ENCODE measurements at regions not wholly inside any gene's neighbourhood (a gene's known extent, or its start where the extent isn't known, plus 50 kb on each side); places are given as distances from the start of the nearest gene placed in this dataset.
"Not testable (repeated sequence)": the region's sequence is repeated elsewhere in the genome, so short reads cannot be mapped to it uniquely, and the experiment has no call there.

DNA sequence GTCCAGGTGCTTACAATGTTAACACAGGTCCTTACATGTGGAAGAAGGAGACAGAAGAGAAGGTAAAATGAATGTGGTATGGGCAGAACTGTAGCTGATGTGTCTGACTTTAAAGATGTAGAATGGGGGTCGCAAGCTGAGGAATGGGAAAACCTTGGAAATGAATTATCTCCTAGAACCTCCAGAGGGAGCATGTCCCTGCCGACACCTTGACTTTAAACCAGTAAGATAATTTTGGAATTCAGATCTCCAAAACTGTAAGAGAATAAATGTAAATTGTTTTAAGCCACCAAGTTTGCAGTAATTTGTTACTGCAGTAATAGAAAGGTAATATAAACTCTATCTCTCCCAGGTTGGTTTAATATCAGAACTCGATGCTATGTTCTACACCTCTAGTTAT, 80.1 kb upstream of the ALG10 start:
- TF ChIP-seq, protein P1, sequence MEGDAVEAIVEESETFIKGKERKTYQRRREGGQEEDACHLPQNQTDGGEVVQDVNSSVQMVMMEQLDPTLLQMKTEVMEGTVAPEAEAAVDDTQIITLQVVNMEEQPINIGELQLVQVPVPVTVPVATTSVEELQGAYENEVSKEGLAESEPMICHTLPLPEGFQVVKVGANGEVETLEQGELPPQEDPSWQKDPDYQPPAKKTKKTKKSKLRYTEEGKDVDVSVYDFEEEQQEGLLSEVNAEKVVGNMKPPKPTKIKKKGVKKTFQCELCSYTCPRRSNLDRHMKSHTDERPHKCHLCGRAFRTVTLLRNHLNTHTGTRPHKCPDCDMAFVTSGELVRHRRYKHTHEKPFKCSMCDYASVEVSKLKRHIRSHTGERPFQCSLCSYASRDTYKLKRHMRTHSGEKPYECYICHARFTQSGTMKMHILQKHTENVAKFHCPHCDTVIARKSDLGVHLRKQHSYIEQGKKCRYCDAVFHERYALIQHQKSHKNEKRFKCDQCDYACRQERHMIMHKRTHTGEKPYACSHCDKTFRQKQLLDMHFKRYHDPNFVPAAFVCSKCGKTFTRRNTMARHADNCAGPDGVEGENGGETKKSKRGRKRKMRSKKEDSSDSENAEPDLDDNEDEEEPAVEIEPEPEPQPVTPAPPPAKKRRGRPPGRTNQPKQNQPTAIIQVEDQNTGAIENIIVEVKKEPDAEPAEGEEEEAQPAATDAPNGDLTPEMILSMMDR (conservative IDR thresholded peaks at IDR 0.05), result 0 out of 2 replicates have a peak, but pooled peaks have one; percentile 22
- no peak for TF ChIP-seq EZH2 (IDR thresholded peaks at IDR 0.05; ENCODE audit: low read depth)
- Histone ChIP-seq H3K9me3 (ENCODE audit: insufficient read depth, low read depth) (no peaks in the 10 kb centered on the region), H4K20me1 (ENCODE audit: insufficient read depth) (no peaks in the 10 kb centered on the region), H3K4me1 (replicated peaks; ENCODE audit: insufficient read depth) (peaks cover 13% of the 10 kb centered on the region; the same call in 1 of the 2 replicates), H3K27ac (no peak overlapping the region), H3K27me3 (ENCODE audit: insufficient read depth, low read depth) (no peaks in the 10 kb centered on the region), H3K9me2 (ENCODE audit: insufficient read depth) (no peaks in the 10 kb centered on the region), H3K36me3 (ENCODE audit: low read depth) (no peaks in the 10 kb centered on the region), H3F3A (ENCODE audit: insufficient read depth, low read depth) (no peaks in the 10 kb centered on the region), H3K79me2 (ENCODE audit: low read depth) (no peaks in the 10 kb centered on the region), H3K4me2 (no peak overlapping the region), H3K4me3 (no peak overlapping the region), H2AFZ (no peak overlapping the region)
- ChIA-PET CTCF (no interaction called here), POLR2A (ENCODE audit: unreplicated experiment) (no interaction called here)
- intact Hi-C loops (cut with micrococcal nuclease; ENCODE audit: unreplicated experiment), result no loop called here
- no peak for DNase-seq
- no TSS peak for BruUV-seq (replicated peaks)

DNA sequence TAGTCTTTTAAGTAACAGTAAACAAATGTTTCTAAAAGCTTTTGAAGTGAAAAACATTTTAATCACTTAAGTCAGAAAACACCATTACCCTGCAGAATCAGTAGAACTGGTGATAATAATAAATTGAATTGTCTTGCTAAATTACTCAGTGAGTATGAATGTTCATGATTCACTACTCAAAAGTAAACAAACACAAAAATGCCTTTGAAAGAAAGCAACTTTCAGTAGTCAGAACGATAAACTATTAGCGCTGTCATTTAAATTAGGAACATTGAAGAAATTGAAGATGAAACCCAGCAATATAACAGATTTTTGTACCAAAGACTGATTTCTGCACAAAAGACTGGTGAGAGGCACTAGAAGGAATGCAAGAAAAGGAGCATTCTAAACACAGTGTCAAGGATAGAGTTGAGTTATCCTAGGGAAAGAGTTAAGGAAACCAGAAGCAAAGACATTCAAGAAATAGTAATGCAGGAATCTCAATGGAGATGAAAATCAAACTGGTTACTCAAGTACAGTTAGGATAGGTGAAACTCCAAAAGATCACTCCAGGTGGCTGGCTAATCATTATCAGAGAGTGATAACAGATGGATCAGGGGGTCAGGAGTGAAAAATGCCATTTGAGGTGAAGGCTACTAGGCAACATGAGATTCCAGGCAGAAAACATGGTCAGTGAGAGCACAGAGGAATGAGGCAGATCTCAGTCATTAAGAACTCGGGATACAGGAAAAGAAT, 77.4 kb upstream of the ALG10 start:
- H2AFZ ChIP-seq, result 0 out of 2 replicates have a peak overlapping the region, but pooled peaks have one; percentile 11
- H3K9me2 ChIP-seq (ENCODE audit: insufficient read depth), result no peaks in the 10 kb centered on the region
- POLR2A ChIA-PET (ENCODE audit: unreplicated experiment), result no interaction called here
- no peaks in the 10 kb centered on the region for H4K20me1 ChIP-seq (ENCODE audit: insufficient read depth)
- H3K79me2 ChIP-seq (ENCODE audit: low read depth), result no peaks in the 10 kb centered on the region
- H3K4me3 ChIP-seq, result no peak overlapping the region
- DNase-seq, result no peak
- H3K27me3 ChIP-seq (ENCODE audit: insufficient read depth, low read depth), result no peaks in the 10 kb centered on the region
- CTCF ChIA-PET, result no interaction called here
- TF ChIP-seq, protein P1 (conservative IDR thresholded peaks at IDR 0.05), result no peak
- TF ChIP-seq EZH2 (IDR thresholded peaks at IDR 0.05; ENCODE audit: low read depth), result no peak
- BruUV-seq (replicated peaks), result no TSS peak
- no peaks in the 10 kb centered on the region for H3K36me3 ChIP-seq (ENCODE audit: low read depth)
- no peaks in the 10 kb centered on the region for H3F3A ChIP-seq (ENCODE audit: insufficient read depth, low read depth)
- no peak overlapping the region for H3K27ac ChIP-seq
- H3K4me2 ChIP-seq, result no peak overlapping the region
- intact Hi-C loops (cut with micrococcal nuclease; ENCODE audit: unreplicated experiment), result no loop called here
- peaks cover 9% of the 10 kb centered on the region; the same call in 1 of the 2 replicates for H3K9me3 ChIP-seq (ENCODE audit: insufficient read depth, low read depth)
- H3K4me1 ChIP-seq (replicated peaks; ENCODE audit: insufficient read depth), result 0 out of 2 replicates have a peak, but pooled peaks cover 5% of the 10 kb centered on the region

DNA sequence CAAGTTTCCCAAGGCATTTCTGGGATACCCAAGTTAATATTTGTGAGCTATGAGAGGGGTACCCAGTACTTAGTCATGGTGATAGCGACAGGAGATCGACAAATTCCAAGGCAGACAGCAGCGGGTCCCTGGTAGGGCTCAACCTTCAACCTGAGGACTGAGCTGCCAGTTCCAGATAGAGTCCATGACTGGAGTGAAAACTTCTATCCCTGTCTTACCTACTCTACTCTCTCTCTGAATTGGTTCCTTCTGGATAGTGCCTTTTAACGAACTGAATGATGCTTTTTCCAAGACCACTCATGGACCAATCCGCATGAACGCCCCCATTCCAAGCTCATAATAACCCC, 76.9 kb upstream of the ALG10 start:
- TF ChIP-seq, protein P1 (conservative IDR thresholded peaks at IDR 0.05), result no peak
- no peak for TF ChIP-seq EZH2 (IDR thresholded peaks at IDR 0.05; ENCODE audit: low read depth)
- no peaks in the 10 kb centered on the region for H3K36me3 ChIP-seq (ENCODE audit: low read depth)
- DNase-seq, result no peak
- peaks cover 11% of the 10 kb centered on the region; the same call in 1 of the 2 replicates for H3K9me3 ChIP-seq (ENCODE audit: insufficient read depth, low read depth)
- H3K79me2 ChIP-seq (ENCODE audit: low read depth), result no peaks in the 10 kb centered on the region
- H2AFZ ChIP-seq, result no peak overlapping the region
- ChIA-PET CTCF (interaction anchor here (0.6 kb wide), 1 partner anchor 1497 kb away, joined by 5 read pairs; no protein-coding TSS in a partner anchor), POLR2A (ENCODE audit: unreplicated experiment) (no interaction called here)
- no peak overlapping the region for H3K4me3 ChIP-seq
- 0 out of 2 replicates have a peak, but pooled peaks cover 5% of the 10 kb centered on the region for H3K4me1 ChIP-seq (replicated peaks; ENCODE audit: insufficient read depth)
- no TSS peak for BruUV-seq (replicated peaks)
- H3K27ac ChIP-seq, result no peak overlapping the region
- intact Hi-C loops (cut with micrococcal nuclease; ENCODE audit: unreplicated experiment), result no loop called here
- no peaks in the 10 kb centered on the region for H3F3A ChIP-seq (ENCODE audit: insufficient read depth, low read depth)
- no peak overlapping the region for H3K4me2 ChIP-seq
- no peaks in the 10 kb centered on the region for H3K27me3 ChIP-seq (ENCODE audit: insufficient read depth, low read depth)
- H3K9me2 ChIP-seq (ENCODE audit: insufficient read depth), result no peaks in the 10 kb centered on the region
- H4K20me1 ChIP-seq (ENCODE audit: insufficient read depth), result no peaks in the 10 kb centered on the region

DNA sequence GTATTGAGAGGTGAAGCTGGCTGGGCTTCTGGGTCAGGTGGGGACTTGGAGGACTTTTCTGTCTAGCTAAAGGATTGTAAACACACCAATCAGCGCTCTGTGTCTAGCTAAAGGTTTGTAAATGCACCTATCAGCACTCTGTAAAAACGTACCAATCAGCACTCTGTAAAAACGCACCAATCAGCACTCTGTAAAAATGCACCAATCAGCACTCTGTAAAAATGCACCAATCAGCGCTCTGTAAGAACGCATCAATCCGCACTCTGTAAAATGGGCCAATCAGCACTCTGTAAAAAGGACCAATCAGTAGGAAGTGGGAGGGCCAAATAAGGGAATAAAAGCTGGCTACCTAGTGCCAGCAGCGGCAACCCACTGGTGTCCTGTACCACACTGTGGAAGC, 56.1 kb upstream of the ALG10 start:
- H3K27ac ChIP-seq; POLR2A ChIA-PET (ENCODE audit: unreplicated experiment); intact Hi-C loops (cut with micrococcal nuclease; ENCODE audit: unreplicated experiment); H3K4me1 ChIP-seq (replicated peaks; ENCODE audit: insufficient read depth); DNase-seq; H3F3A ChIP-seq (ENCODE audit: insufficient read depth, low read depth); H2AFZ ChIP-seq; H4K20me1 ChIP-seq (ENCODE audit: insufficient read depth); H3K4me3 ChIP-seq; H3K36me3 ChIP-seq (ENCODE audit: low read depth); H3K79me2 ChIP-seq (ENCODE audit: low read depth); H3K4me2 ChIP-seq; H3K27me3 ChIP-seq (ENCODE audit: insufficient read depth, low read depth); H3K9me3 ChIP-seq (ENCODE audit: insufficient read depth, low read depth); H3K9me2 ChIP-seq (ENCODE audit: insufficient read depth); CTCF ChIA-PET; BruUV-seq (replicated peaks): not testable (repeated sequence)

Measured in PC-9 (cell line).